ENCODE measurements at regions not wholly inside any gene's neighbourhood (a gene's known extent, or its start where the extent isn't known, plus 50 kb on each side); places are given as distances from the start of the nearest gene placed in this dataset.

DNA sequence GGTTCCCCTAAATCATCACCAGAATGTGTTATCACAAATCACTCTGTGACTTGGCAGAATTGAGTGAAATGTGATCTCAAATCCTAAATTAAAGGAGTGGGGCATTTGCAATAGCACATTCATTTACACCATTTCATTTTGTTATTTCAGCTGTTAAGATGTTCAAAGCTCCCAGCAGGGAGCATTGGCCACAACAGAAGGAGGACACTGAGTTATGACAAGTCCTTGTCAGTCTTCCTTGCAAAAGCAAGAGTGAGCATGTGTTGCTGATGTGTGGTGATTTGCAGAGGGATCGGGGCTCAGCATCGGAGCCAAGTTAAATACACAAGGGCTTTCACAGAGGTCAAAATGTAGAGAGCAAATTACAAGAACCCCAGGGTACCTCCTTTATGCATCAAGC, 372.2 kb upstream of the CDH5 start (continued):
- TF ChIP-seq, protein P1, sequence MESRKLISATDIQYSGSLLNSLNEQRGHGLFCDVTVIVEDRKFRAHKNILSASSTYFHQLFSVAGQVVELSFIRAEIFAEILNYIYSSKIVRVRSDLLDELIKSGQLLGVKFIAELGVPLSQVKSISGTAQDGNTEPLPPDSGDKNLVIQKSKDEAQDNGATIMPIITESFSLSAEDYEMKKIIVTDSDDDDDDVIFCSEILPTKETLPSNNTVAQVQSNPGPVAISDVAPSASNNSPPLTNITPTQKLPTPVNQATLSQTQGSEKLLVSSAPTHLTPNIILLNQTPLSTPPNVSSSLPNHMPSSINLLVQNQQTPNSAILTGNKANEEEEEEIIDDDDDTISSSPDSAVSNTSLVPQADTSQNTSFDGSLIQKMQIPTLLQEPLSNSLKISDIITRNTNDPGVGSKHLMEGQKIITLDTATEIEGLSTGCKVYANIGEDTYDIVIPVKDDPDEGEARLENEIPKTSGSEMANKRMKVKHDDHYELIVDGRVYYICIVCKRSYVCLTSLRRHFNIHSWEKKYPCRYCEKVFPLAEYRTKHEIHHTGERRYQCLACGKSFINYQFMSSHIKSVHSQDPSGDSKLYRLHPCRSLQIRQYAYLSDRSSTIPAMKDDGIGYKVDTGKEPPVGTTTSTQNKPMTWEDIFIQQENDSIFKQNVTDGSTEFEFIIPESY (CRISPR knock-in tag; IDR thresholded peaks at IDR 0.05) = no peak
- TF ChIP-seq ZNF572 (CRISPR knock-in tag; IDR thresholded peaks at IDR 0.05) (no peak), ZNF777 (CRISPR knock-in tag; IDR thresholded peaks at IDR 0.05) (no peak)

- no peaks in the 10 kb centered on the region for H3K79me2 ChIP-seq (ENCODE audit: insufficient read depth, low read length)
- no peak overlapping the region for H3K4me3 ChIP-seq (replicated peaks in 1 of 3; ENCODE audit: insufficient read depth in 1 of 3, low read depth in 2 of 3, low read length in 3 of 3)
- in situ Hi-C loops (cut with HindIII; ENCODE audit: extremely low pct_ligation_motif_present, low pct_unique_long_range_greater_than_20kb) = no loop called here
- no peaks in the 10 kb centered on the region for H3K4me1 ChIP-seq (ENCODE audit: insufficient read depth, low read length)
- intact Hi-C loops (cut with micrococcal nuclease; ENCODE audit: unreplicated experiment) = no loop called here
- H3K27me3 ChIP-seq (ENCODE audit: control insufficient read depth in 1 of 2, insufficient read depth in 2 of 2, low read length in 2 of 2) = no peaks in the 10 kb centered on the region
- 0% methylated on average over 1 of the region's 1 CpG for WGBS (ENCODE audit: low lambda C conversion rate)
- no peaks in the 10 kb centered on the region for H3K36me3 ChIP-seq (replicated peaks in 1 of 2; ENCODE audit: control insufficient read depth in 1 of 2, insufficient read depth in 2 of 2, low read length in 2 of 2)
- no peak overlapping the region for H2AFZ ChIP-seq (ENCODE audit: low read length)
- FAIRE-seq (no peak), ATAC-seq (peak; percentile 57; the same call in 2 of the 3 replicates), DNase-seq (ENCODE audit: low spot score) (no peak)
- H3K27ac ChIP-seq (ENCODE audit: extremely low read length, insufficient read depth, low read length) = no peak overlapping the region
- H3K9me3 ChIP-seq (ENCODE audit: low read length) = no peaks in the 10 kb centered on the region
- H3K4me2 ChIP-seq (ENCODE audit: low read depth, low read length) = no peak overlapping the region
- ChIA-PET CTCF (ENCODE audit: low intra/inter-chr PET ratio, low total read pairs) (no interaction called here), POLR2A (no interaction called here)
- H4K20me1 ChIP-seq (ENCODE audit: insufficient read depth, low read length) = no peaks in the 10 kb centered on the region
- H3K9ac ChIP-seq (ENCODE audit: insufficient read depth, low read depth, low read length) = no peak overlapping the region
- no TSS peak for BruUV-seq (replicated peaks)
- TF ChIP-seq MATR3 (CRISPR knock-in tag; IDR thresholded peaks at IDR 0.05) (no peak), MTA1 (CRISPR knock-in tag; IDR thresholded peaks at IDR 0.05; ENCODE audit: borderline replicate concordance) (no peak), ZNF580 (CRISPR knock-in tag; IDR thresholded peaks at IDR 0.05; ENCODE audit: borderline replicate concordance, low read depth) (no peak), TP53 (CRISPR knock-in tag; conservative IDR thresholded peaks at IDR 0.05) (no peak), FOXA1 (IDR thresholded peaks at IDR 0.05) (no peak), FOXA1 (CRISPR knock-in tag; IDR thresholded peaks at IDR 0.05) (no peak), MIXL1 (CRISPR knock-in tag; IDR thresholded peaks at IDR 0.05) (no peak), PITX1 (CRISPR knock-in tag; IDR thresholded peaks at IDR 0.05) (no peak), TEAD2 (CRISPR knock-in tag; IDR thresholded peaks at IDR 0.05) (no peak), ZUFSP (CRISPR knock-in tag; IDR thresholded peaks at IDR 0.05; ENCODE audit: borderline replicate concordance) (no peak)
- TF ChIP-seq, protein P2, sequence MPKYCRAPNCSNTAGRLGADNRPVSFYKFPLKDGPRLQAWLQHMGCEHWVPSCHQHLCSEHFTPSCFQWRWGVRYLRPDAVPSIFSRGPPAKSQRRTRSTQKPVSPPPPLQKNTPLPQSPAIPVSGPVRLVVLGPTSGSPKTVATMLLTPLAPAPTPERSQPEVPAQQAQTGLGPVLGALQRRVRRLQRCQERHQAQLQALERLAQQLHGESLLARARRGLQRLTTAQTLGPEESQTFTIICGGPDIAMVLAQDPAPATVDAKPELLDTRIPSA (CRISPR knock-in tag; IDR thresholded peaks at IDR 0.05; ENCODE audit: borderline replicate concordance) = no peak
- TF ChIP-seq, protein P3, sequence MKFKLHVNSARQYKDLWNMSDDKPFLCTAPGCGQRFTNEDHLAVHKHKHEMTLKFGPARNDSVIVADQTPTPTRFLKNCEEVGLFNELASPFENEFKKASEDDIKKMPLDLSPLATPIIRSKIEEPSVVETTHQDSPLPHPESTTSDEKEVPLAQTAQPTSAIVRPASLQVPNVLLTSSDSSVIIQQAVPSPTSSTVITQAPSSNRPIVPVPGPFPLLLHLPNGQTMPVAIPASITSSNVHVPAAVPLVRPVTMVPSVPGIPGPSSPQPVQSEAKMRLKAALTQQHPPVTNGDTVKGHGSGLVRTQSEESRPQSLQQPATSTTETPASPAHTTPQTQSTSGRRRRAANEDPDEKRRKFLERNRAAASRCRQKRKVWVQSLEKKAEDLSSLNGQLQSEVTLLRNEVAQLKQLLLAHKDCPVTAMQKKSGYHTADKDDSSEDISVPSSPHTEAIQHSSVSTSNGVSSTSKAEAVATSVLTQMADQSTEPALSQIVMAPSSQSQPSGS (CRISPR knock-in tag; IDR thresholded peaks at IDR 0.05) = no peak
- TF ChIP-seq, protein P4, sequence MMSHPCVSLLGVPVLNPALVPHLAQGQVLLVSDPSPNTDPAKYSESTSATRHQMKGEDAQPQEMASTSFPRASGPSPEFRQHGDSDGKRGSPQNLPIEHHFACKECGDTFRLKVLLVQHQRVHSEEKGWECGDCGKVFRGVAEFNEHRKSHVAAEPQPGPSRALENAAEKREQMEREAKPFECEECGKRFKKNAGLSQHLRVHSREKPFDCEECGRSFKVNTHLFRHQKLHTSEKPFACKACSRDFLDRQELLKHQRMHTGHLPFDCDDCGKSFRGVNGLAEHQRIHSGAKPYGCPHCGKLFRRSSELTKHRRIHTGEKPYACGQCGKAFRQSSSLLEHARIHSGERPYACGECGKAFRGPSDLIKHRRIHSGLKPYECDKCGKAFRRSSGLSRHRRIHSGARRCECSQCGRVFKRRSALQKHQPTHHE (CRISPR knock-in tag; IDR thresholded peaks at IDR 0.05; ENCODE audit: borderline replicate concordance) = no peak
These were observed 375.3 kb upstream of the CDH5 start for GRCh38 chr16:65991149-65991701.
